Uterus (tissue), 3 donors: ENCODE measurements at regions not wholly inside any gene's neighbourhood (a gene's known extent, or its start where the extent isn't known, plus 50 kb on each side); places are given as distances from the start of the nearest gene placed in this dataset.

Experiments
- DNase-seq, 2 donors: peaks; one replicate each; pipeline ENCODE4 v3.0.0-alpha.2; 2019 to 2020
- H3K27ac ChIP-seq, 2 donors: fragments of 200-600 bp; sonication (generic); 1 replicate in 1 of 2; 2 replicates in 1 of 2; pipeline ENCODE4 v1.5.1; 2016 to 2018
- H3K27me3 ChIP-seq, 2 donors: fragments of 200-600 bp; sonication (generic); one replicate each; pipeline ENCODE4 v1.5.1; 2018 to 2019; ENCODE audit warnings: control low read depth in 1 of 2
- H3K36me3 ChIP-seq, 2 donors: fragments of 200-600 bp; sonication (generic); one replicate each; pipeline ENCODE4 v1.5.1; 2019; ENCODE audit warnings: control low read depth in 1 of 2
- H3K4me1 ChIP-seq, 2 donors: fragments of 200-600 bp; sonication (generic); one replicate each; pipeline ENCODE4 v1.5.1; 2018 to 2019; ENCODE audit warnings: control low read depth in 1 of 2
- H3K4me3 ChIP-seq, 2 donors: fragments of 200-600 bp; sonication (generic); 1 replicate in 1 of 2; 2 replicates in 1 of 2; pipeline ENCODE4 v1.5.1; 2018 to 2019; ENCODE audit warnings: mild to moderate bottlenecking in 1 of 2
- H3K9me3 ChIP-seq, 2 donors: fragments of 200-600 bp; sonication (generic); one replicate each; pipeline ENCODE4 v1.5.1; 2019; ENCODE audit warnings: control low read depth in 1 of 2
- CTCF ChIP-seq, 4 experiments: fragments of 200-600 bp in 2 of 4; fragments of 450-650 bp in 2 of 4; sonication (generic) in 2 of 4; IDR thresholded peaks; one replicate each; pipeline ENCODE4 v1.5.1; 2016 to 2019; ENCODE audit warnings: antibody characterized with exemption in 4 of 4, mild to moderate bottlenecking in 2 of 4, moderate library complexity in 1 of 4
- POLR2A ChIP-seq, 2 donors: fragments of 450-650 bp; IDR thresholded peaks; one replicate each; pipeline ENCODE4 v1.6.1; 2016; ENCODE audit warnings: antibody characterized with exemption in 2 of 2, mild to moderate bottlenecking in 1 of 2, moderate library complexity in 1 of 2
- intact Hi-C: fragments of 100-400 bp; cut with DNase I; formaldehyde crosslinking; loops from one replicate; pipeline ENCODE4 v1.15.1; 2023; ENCODE audit warnings: low total_unique reads
- donor health status: DM: yes; HTN: yes; CAD: no.

- no peak for DNase-seq
- H3K27ac ChIP-seq, result peak overlapping the region in 1 of 2 donors; percentile 17
- peaks cover 4 to 9% of the 10 kb centered on the region in 2 donors for H3K4me1 ChIP-seq
- H3K4me3 ChIP-seq, result no peak overlapping the region
- H3K27me3 ChIP-seq, result no peaks in the 10 kb centered on the region
- intact Hi-C loops, result no loop called here
- no peaks in the 10 kb centered on the region for H3K9me3 ChIP-seq
- no peaks in the 10 kb centered on the region for H3K36me3 ChIP-seq
- TF ChIP-seq POLR2A (IDR thresholded peaks at IDR 0.05), result no peak
- no peak for TF ChIP-seq CTCF (IDR thresholded peaks at IDR 0.05)
Observed at GRCh38 chr13:31890946-31891345, 140.6 kb upstream of the FRY start.

DNA sequence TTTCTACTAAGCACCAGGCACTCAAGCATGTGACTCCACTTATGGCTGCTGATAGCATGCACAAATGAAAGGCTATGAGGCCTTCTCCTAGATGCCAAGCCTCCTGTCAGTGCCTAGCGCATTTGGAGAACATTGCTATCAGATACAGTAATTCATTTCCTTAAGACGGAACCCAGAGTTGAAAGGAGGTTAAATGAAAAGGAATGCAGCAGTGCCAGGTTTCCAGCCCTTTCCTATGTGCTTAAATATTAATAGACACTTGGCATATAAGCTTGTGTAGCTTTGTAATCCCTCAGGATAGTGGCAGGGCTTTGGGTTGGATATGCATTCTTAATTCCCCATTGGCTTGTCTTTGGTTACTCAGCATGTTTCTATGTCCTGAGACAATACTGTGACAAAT is 140.1 kb upstream of the FRY start:
- no peak for TF ChIP-seq CTCF (IDR thresholded peaks at IDR 0.05)
- no peak for TF ChIP-seq POLR2A (IDR thresholded peaks at IDR 0.05)
- intact Hi-C loops, result no loop called here
- H3K9me3 ChIP-seq, result no peaks in the 10 kb centered on the region
- DNase-seq, result no peak
- H3K27me3 ChIP-seq, result no peaks in the 10 kb centered on the region
- H3K27ac ChIP-seq, result peak overlapping the region in 1 of 2 donors; percentile 38
- H3K4me1 ChIP-seq, result peaks cover 1 to 4% of the 10 kb centered on the region in 2 donors
- no peak overlapping the region for H3K4me3 ChIP-seq
- no peaks in the 10 kb centered on the region for H3K36me3 ChIP-seq

- no peak overlapping the region for H3K27ac ChIP-seq
- H3K9me3 ChIP-seq, result no peaks in the 10 kb centered on the region
- H3K4me1 ChIP-seq, result no peaks in the 10 kb centered on the region
- intact Hi-C loops, result no loop called here
- H3K27me3 ChIP-seq, result no peaks in the 10 kb centered on the region
- DNase-seq, result no peak
- H3K36me3 ChIP-seq, result no peaks in the 10 kb centered on the region
- no peak overlapping the region for H3K4me3 ChIP-seq
- no peak for TF ChIP-seq POLR2A (IDR thresholded peaks at IDR 0.05)
- no peak for TF ChIP-seq CTCF (IDR thresholded peaks at IDR 0.05)
Observed at GRCh38 chr13:31894931-31895330, 136.6 kb upstream of the FRY start.

DNA sequence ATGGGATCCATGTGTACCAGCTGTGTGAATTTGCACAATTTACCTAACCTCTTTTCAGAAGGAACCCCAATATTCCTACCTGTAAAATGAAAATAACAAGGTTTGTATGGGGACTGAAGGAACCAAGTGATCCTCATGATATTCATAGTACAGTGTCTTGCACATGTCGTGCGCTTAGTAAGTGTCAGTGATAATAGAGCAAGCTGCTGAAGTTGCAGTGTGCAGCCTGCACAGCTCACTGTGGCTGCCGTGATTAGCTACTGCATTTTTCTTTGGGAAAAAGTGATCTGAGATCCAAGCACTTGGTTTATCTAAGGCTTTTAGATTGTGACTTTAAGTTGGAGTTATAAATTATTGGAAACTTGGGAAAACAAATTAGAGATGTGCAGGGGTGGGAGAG is 135.9 kb upstream of the FRY start:
- no peaks in the 10 kb centered on the region for H3K9me3 ChIP-seq
- intact Hi-C loops, result no loop called here
- no peak for DNase-seq
- no peak for TF ChIP-seq POLR2A (IDR thresholded peaks at IDR 0.05)
- no peak for TF ChIP-seq CTCF (IDR thresholded peaks at IDR 0.05)
- H3K27me3 ChIP-seq, result no peaks in the 10 kb centered on the region
- peak overlapping the region in 1 of 2 donors; percentile 50 for H3K27ac ChIP-seq
- H3K4me3 ChIP-seq, result no peak overlapping the region
- H3K4me1 ChIP-seq, result no peaks in the 10 kb centered on the region
- no peaks in the 10 kb centered on the region for H3K36me3 ChIP-seq

DNA sequence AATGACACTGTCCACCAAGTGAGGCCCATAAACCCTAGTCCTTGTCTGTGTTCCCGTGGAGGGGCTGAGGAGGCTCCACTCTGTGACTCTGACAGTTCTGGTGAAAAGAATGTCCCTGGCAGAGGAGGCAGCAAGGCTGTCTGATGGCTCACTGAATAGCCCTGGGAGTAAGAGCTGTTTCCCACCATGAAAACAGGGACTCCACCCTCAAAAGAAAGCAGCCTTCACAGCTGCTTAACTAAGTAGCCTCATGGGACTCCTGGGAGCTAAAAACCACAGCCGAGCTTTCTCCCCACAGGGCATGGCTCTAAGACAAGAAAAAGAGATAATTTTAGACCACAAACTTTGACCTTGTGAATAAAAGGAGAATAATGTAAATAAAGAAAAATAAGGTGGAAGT is 135.1 kb upstream of the FRY start:
- intact Hi-C loops, result no loop called here
- DNase-seq, result no peak
- Histone ChIP-seq H3K27me3 (no peaks in the 10 kb centered on the region), H3K36me3 (no peaks in the 10 kb centered on the region), H3K4me1 (no peaks in the 10 kb centered on the region), H3K4me3 (no peak overlapping the region), H3K27ac (peak overlapping the region; percentile 0 to 50), H3K9me3 (no peaks in the 10 kb centered on the region)
- TF ChIP-seq CTCF (IDR thresholded peaks at IDR 0.05) (no peak), POLR2A (IDR thresholded peaks at IDR 0.05) (no peak)
